SK-N-SH (cell line): ENCODE measurements at regions not wholly inside any gene's neighbourhood (a gene's known extent, or its start where the extent isn't known, plus 50 kb on each side); places are given as distances from the start of the nearest gene placed in this dataset.

Experiments used
- CHD2 ChIP-seq: fragments of 150-350 bp; IDR thresholded peaks from 2 replicates; pipeline ENCODE4 v1.6.1; 2018; ENCODE audit warnings: low read length; ENCODE audit not compliant: partially characterized antibody
- CTCF ChIP-seq: fragments of 200-600 bp; sonication (generic); IDR thresholded peaks from 2 replicates; pipeline ENCODE4 v1.6.1; 2017; ENCODE audit warnings: antibody characterized with exemption, mild to moderate bottlenecking, moderate library complexity
- EP300 ChIP-seq, 2 experiments: IDR thresholded peaks; 2 replicates each; pipeline versions ENCODE4 v1.4.0 to v1.6.1; 2012; ENCODE audit warnings: borderline replicate concordance in 1 of 2, low read depth in 1 of 2, low read length in 1 of 2
- EZH2phosphoT487 ChIP-seq: fragments of 200-600 bp; sonication (generic); IDR thresholded peaks from 2 replicates; pipeline ENCODE4 v1.6.1; 2017; ENCODE audit warnings: low read depth, mixed run types, mild to moderate bottlenecking, antibody characterized with exemption, moderate library complexity, borderline replicate concordance
- FOXM1 ChIP-seq: IDR thresholded peaks from 2 replicates; pipeline ENCODE4 v1.4.0; 2012; ENCODE audit warnings: low read depth, mild to moderate bottlenecking
- GABPA ChIP-seq: IDR thresholded peaks from 2 replicates; pipeline ENCODE4 v1.4.0; 2012; ENCODE audit warnings: low read depth, mild to moderate bottlenecking
- MXI1 ChIP-seq: IDR thresholded peaks from 2 replicates; pipeline ENCODE4 v1.6.1; 2012; ENCODE audit warnings: mild to moderate bottlenecking, low read depth, low read length, improper control_type of control experiment
- POLR2AphosphoS5 ChIP-seq: IDR thresholded peaks from 2 replicates; pipeline ENCODE4 v1.6.1; 2012; ENCODE audit warnings: low read depth, low read length
- RCOR1 ChIP-seq: fragments of 150-350 bp; IDR thresholded peaks from 2 replicates; pipeline ENCODE4 v1.6.1; 2017; ENCODE audit warnings: antibody characterized with exemption, low read length
- RFX5 ChIP-seq: IDR thresholded peaks from 2 replicates; pipeline ENCODE4 v1.6.1; 2012; ENCODE audit warnings: mild to moderate bottlenecking, improper control_type of control experiment, low read length
- TAF1 ChIP-seq: IDR thresholded peaks from 2 replicates; pipeline ENCODE4 v1.6.1; 2012; ENCODE audit warnings: low read depth, mild to moderate bottlenecking, low read length, moderate library complexity, borderline replicate concordance
- TF ChIP-seq, protein P1 (sequence below): IDR thresholded peaks from 2 replicates; pipeline ENCODE4 v1.6.1; 2012; ENCODE audit warnings: mild to moderate bottlenecking, low read depth, low read length, moderate library complexity
- TF ChIP-seq, protein P2 (sequence below): fragments of 150-350 bp; IDR thresholded peaks from 2 replicates; pipeline ENCODE4 v1.6.1; 2016; ENCODE audit warnings: mild to moderate bottlenecking, low read depth, low read length
- TF ChIP-seq, protein P3 (sequence below): IDR thresholded peaks from 2 replicates; pipeline ENCODE4; 2012

DNA sequence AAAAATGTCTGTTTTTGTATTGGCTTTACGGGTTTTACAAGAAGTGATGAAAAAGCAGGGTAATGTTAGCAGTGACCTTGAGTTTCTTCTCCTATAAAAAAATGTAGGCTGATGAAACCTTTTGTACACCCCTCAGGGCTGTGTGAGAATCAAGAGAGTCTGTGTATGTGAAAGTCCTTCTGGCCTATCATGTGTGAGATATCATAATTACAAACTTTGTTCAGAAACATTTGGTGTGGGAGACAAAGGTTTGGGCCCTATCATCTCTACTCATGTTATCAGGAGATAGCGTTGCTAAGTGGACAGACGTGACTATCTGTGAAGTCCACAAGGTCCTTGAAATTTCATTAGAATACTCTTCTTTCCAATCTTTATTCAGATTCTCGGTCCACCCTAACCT is 170.6 kb upstream of the HAND2 start:
- TF ChIP-seq EP300 (IDR thresholded peaks at IDR 0.05; ENCODE audit: borderline replicate concordance in 1 of 2, low read depth in 1 of 2, low read length in 1 of 2) (no peak), MXI1 (no peak), CTCF (no peak), EZH2phosphoT487 (no peak), TAF1 (no peak), POLR2AphosphoS5 (no peak), CHD2 (no peak), GABPA (no peak), FOXM1 (no peak), RCOR1 (no peak), RFX5 (no peak)
- TF ChIP-seq, protein P1, sequence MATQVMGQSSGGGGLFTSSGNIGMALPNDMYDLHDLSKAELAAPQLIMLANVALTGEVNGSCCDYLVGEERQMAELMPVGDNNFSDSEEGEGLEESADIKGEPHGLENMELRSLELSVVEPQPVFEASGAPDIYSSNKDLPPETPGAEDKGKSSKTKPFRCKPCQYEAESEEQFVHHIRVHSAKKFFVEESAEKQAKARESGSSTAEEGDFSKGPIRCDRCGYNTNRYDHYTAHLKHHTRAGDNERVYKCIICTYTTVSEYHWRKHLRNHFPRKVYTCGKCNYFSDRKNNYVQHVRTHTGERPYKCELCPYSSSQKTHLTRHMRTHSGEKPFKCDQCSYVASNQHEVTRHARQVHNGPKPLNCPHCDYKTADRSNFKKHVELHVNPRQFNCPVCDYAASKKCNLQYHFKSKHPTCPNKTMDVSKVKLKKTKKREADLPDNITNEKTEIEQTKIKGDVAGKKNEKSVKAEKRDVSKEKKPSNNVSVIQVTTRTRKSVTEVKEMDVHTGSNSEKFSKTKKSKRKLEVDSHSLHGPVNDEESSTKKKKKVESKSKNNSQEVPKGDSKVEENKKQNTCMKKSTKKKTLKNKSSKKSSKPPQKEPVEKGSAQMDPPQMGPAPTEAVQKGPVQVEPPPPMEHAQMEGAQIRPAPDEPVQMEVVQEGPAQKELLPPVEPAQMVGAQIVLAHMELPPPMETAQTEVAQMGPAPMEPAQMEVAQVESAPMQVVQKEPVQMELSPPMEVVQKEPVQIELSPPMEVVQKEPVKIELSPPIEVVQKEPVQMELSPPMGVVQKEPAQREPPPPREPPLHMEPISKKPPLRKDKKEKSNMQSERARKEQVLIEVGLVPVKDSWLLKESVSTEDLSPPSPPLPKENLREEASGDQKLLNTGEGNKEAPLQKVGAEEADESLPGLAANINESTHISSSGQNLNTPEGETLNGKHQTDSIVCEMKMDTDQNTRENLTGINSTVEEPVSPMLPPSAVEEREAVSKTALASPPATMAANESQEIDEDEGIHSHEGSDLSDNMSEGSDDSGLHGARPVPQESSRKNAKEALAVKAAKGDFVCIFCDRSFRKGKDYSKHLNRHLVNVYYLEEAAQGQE: no peak
- TF ChIP-seq, protein P2, sequence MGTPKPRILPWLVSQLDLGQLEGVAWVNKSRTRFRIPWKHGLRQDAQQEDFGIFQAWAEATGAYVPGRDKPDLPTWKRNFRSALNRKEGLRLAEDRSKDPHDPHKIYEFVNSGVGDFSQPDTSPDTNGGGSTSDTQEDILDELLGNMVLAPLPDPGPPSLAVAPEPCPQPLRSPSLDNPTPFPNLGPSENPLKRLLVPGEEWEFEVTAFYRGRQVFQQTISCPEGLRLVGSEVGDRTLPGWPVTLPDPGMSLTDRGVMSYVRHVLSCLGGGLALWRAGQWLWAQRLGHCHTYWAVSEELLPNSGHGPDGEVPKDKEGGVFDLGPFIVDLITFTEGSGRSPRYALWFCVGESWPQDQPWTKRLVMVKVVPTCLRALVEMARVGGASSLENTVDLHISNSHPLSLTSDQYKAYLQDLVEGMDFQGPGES: no peak
- TF ChIP-seq, protein P3, sequence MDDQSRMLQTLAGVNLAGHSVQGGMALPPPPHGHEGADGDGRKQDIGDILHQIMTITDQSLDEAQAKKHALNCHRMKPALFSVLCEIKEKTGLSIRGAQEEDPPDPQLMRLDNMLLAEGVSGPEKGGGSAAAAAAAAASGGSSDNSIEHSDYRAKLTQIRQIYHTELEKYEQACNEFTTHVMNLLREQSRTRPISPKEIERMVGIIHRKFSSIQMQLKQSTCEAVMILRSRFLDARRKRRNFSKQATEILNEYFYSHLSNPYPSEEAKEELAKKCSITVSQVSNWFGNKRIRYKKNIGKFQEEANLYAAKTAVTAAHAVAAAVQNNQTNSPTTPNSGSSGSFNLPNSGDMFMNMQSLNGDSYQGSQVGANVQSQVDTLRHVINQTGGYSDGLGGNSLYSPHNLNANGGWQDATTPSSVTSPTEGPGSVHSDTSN: no peak
